Ovary (tissue), 7 donors: ENCODE measurements at regions not wholly inside any gene's neighbourhood (a gene's known extent, or its start where the extent isn't known, plus 50 kb on each side); places are given as distances from the start of the nearest gene placed in this dataset.

Experiments used
- DNase-seq, 5 donors: peaks; one replicate each; pipeline ENCODE4 v3.0.0-alpha.2; 2019 to 2020
- H3K27ac ChIP-seq, 2 donors: fragments of 200-600 bp; one replicate each; pipeline versions ENCODE4 v1.5.1 to v1.8.0; 2019 to 2022
- H3K27me3 ChIP-seq: fragments of 200-600 bp; one replicate; pipeline ENCODE4 v1.8.0; 2022
- H3K36me3 ChIP-seq: fragments of 200-600 bp; sonication (generic); one replicate; pipeline ENCODE4 v1.5.1; 2019
- H3K4me1 ChIP-seq: one replicate; pipeline ENCODE4 v1.8.1; 2013; ENCODE audit warnings: mild to moderate bottlenecking, moderate library complexity; ENCODE audit not compliant: insufficient read depth
- H3K4me3 ChIP-seq: fragments of 200-600 bp; sonication (generic); one replicate; pipeline ENCODE4 v1.5.1; 2017
- H3K9me3 ChIP-seq, 2 donors: fragments of 200-600 bp in 1 of 2; sonication (generic) in 1 of 2; one replicate each; pipeline versions ENCODE4 v1.5.1 to v1.8.1; 2013 to 2019; ENCODE audit warnings: mild to moderate bottlenecking in 1 of 2, moderate library complexity in 1 of 2
- EP300 ChIP-seq: sonication (generic); formaldehyde crosslinking; IDR thresholded peaks from one replicate; pipeline ENCODE4 v1.6.1; 2017; ENCODE audit warnings: antibody characterized with exemption
- POLR2A ChIP-seq: fragments of 450-650 bp; IDR thresholded peaks from one replicate; pipeline ENCODE4 v1.6.1; 2017; ENCODE audit warnings: antibody characterized with exemption, mild to moderate bottlenecking, moderate library complexity
- WGBS, 3 donors: extraction: QIAGEN DNeasy Blood & Tissue Kit in 1 of 3; methylation state at CpG; one replicate each; pipeline versions ENCODE4 v1.1.5 to v1.1.7; 2013 to 2017; 5-methylcytosine and 5-hydroxymethylcytosine counted together
- intact Hi-C, 4 donors: fragments of 100-400 bp; cut with DNase I; formaldehyde crosslinking; loops; one replicate each; pipeline versions ENCODE4 v1.11.0 to v1.15.1; 2022 to 2023
- TF ChIP-seq, protein P1 (sequence below), 3 donors: fragments of 450-650 bp in 2 of 3; fragments of 200-600 bp in 1 of 3; IDR thresholded peaks; one replicate each; pipeline versions ENCODE4 v1.5.1 to v1.8.0; 2016 to 2022; ENCODE audit warnings: antibody characterized with exemption in 3 of 3, mild to moderate bottlenecking in 1 of 3
- donor health status: DM: no; HTN: no; CAD: no; lungs with moderate emphysema.
- donor health status: DM: no; HTN: no; CAD: no.
- donor health status: Bipolar disorder and iron deficiency.
- donor health status: DM: no; HTN: no; CAD: no.
- donor health status: DM: yes; HTN: yes; CAD: no.

DNA sequence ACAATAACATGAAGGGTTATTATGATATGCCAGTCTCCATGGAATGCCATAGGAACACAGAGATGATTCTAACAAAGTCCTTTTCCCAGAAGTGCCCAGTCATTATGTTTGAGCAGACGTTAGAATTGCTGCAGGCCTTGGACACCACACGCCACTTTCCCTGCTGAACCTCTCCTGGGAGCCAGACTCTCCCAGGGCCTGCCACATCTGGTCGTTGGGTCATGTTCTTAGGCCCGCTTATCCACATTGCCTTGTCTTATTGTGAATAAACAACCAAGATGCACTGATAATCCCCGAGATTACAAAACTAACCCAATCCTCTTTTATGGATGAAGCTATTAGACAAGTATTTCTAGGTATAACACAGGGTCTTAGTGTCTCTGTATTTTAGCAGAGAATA lies 276.5 kb upstream of the CITED2 start:
- no peaks in the 10 kb centered on the region for H3K36me3 ChIP-seq
- H3K27me3 ChIP-seq = no peaks in the 10 kb centered on the region
- no peaks in the 10 kb centered on the region for H3K9me3 ChIP-seq
- no peaks in the 10 kb centered on the region for H3K4me1 ChIP-seq
- no peak for TF ChIP-seq POLR2A
- TF ChIP-seq, protein P1, sequence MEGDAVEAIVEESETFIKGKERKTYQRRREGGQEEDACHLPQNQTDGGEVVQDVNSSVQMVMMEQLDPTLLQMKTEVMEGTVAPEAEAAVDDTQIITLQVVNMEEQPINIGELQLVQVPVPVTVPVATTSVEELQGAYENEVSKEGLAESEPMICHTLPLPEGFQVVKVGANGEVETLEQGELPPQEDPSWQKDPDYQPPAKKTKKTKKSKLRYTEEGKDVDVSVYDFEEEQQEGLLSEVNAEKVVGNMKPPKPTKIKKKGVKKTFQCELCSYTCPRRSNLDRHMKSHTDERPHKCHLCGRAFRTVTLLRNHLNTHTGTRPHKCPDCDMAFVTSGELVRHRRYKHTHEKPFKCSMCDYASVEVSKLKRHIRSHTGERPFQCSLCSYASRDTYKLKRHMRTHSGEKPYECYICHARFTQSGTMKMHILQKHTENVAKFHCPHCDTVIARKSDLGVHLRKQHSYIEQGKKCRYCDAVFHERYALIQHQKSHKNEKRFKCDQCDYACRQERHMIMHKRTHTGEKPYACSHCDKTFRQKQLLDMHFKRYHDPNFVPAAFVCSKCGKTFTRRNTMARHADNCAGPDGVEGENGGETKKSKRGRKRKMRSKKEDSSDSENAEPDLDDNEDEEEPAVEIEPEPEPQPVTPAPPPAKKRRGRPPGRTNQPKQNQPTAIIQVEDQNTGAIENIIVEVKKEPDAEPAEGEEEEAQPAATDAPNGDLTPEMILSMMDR (IDR thresholded peaks at IDR 0.05) = no peak
- no peak for TF ChIP-seq EP300
- H3K4me3 ChIP-seq = no peak overlapping the region
- 79 to 90% (median 87%) methylated on average over 5 of the region's 5 CpGs for WGBS, 3 donors
- intact Hi-C loops = no loop called here
- H3K27ac ChIP-seq = no peak overlapping the region
- no peak for DNase-seq

DNA sequence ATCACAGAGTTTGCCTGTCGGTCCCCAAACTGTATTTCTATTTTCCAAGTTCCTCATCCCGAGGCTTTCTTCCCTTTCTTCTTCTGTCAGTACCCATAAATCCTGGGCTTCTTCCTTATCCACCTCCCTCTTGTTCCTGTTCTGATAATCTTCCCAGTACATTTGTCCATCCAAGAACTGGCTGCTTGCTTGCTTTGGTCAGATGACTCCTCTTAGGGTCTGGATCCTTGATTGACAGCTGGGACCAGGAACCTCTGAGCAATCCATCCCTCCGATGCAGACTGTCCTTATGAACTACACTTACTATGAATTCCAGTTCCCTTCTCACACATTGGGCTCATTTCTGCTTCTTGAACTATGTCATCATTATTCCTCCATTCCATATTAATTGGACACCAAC lies 275.3 kb upstream of the CITED2 start:
- H3K27ac ChIP-seq = no peak overlapping the region
- no peaks in the 10 kb centered on the region for H3K27me3 ChIP-seq
- no peak for DNase-seq
- peaks cover 2% of the 10 kb centered on the region for H3K4me1 ChIP-seq
- no peak for TF ChIP-seq EP300
- TF ChIP-seq, protein P1 (IDR thresholded peaks at IDR 0.05) = no peak
- no peak for TF ChIP-seq POLR2A
- 76 to 90% (median 85%) methylated on average over 3 of the region's 3 CpGs for WGBS, 3 donors
- H3K9me3 ChIP-seq = no peaks in the 10 kb centered on the region
- intact Hi-C loops = no loop called here
- no peaks in the 10 kb centered on the region for H3K36me3 ChIP-seq
- no peak overlapping the region for H3K4me3 ChIP-seq

DNA sequence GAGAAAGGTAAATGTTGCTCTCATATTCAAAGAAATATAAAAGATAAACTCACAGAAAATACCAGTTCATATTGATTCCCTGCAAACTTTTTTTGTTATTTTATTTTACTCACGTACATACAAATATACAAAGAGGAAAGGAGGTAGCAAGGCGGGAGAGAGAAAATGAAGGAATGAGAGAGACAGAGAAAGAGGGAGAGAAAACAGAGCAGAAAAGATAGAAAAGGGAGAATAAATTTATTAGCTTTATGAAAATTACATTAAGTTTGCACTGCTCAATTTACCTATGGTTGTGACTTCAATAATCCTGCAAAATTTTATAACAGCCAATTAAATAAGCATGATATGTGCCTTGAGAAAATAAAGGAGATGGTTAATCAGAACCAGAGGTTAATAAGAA lies 274.7 kb upstream of the CITED2 start:
- no peaks in the 10 kb centered on the region for H3K27me3 ChIP-seq
- DNase-seq = no peak
- WGBS, 3 donors = 79 to 97% (median 90%) methylated on average over 2 of the region's 2 CpGs
- H3K27ac ChIP-seq = no peak overlapping the region
- no peak overlapping the region for H3K4me3 ChIP-seq
- H3K36me3 ChIP-seq = no peaks in the 10 kb centered on the region
- peaks cover 3% of the 10 kb centered on the region for H3K4me1 ChIP-seq
- TF ChIP-seq POLR2A = no peak
- TF ChIP-seq, protein P1 (IDR thresholded peaks at IDR 0.05) = no peak
- TF ChIP-seq EP300 = no peak
- H3K9me3 ChIP-seq = no peaks in the 10 kb centered on the region
- intact Hi-C loops = no loop called here

DNA sequence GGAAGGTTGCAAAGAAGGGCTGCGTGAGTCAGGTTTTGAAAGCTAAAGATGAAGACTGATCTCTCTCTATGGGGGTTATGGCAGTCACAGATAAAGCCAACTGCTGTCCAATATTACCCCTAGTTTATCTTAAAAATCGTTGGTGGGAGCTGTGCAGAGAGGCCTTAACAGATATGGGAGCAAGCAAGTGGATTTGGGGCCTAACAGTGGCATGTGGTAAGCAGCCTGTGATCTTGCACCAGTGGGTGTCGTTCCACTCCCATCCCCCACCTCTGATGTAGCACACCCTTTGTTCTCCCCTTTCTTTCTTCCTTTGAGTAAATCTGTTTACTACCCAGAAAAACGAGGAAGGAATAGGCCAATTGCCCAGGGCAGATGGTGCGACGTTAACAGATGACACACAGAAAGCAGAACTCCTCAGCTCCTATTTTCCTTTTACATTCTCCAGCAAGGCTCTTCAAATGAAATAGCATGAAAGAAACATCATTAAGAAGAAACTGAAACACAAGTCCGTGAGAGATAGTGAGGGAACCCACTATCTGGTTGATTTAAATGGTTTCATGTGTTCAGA lies 274.1 kb upstream of the CITED2 start:
- no peak overlapping the region for H3K4me3 ChIP-seq
- no peaks in the 10 kb centered on the region for H3K27me3 ChIP-seq
- peaks cover 3% of the 10 kb centered on the region for H3K4me1 ChIP-seq
- H3K36me3 ChIP-seq = no peaks in the 10 kb centered on the region
- intact Hi-C loops = no loop called here
- H3K9me3 ChIP-seq = no peaks in the 10 kb centered on the region
- WGBS, 3 donors = 64 to 70% (median 68%) methylated on average over 7 of the region's 7 CpGs
- H3K27ac ChIP-seq = no peak overlapping the region
- DNase-seq = no peak
- TF ChIP-seq, protein P1 (IDR thresholded peaks at IDR 0.05) = no peak
- TF ChIP-seq EP300 = no peak
- TF ChIP-seq POLR2A = no peak
